Sigmoid colon (tissue), 6 donors: ENCODE measurements at regions not wholly inside any gene's neighbourhood (a gene's known extent, or its start where the extent isn't known, plus 50 kb on each side); places are given as distances from the start of the nearest gene placed in this dataset.

ENCODE experiments used
- DNase-seq: peaks from one replicate; pipeline ENCODE4 v3.0.0-alpha.2; 2019
- H3K27ac ChIP-seq, 4 donors: fragments of 200-600 bp; sonication (generic); one replicate each; pipeline ENCODE4 v1.5.1; 2016 to 2019; ENCODE audit warnings: mild to moderate bottlenecking in 1 of 4
- H3K27me3 ChIP-seq, 3 donors: fragments of 200-600 bp; sonication (generic); one replicate each; pipeline ENCODE4 v1.5.1; 2019; ENCODE audit warnings: mild to moderate bottlenecking in 1 of 3
- H3K36me3 ChIP-seq, 4 donors: fragments of 200-600 bp; sonication (generic); one replicate each; pipeline ENCODE4 v1.5.1; 2016 to 2019
- H3K4me1 ChIP-seq, 4 donors: fragments of 200-600 bp; sonication (generic); one replicate each; pipeline ENCODE4 v1.5.1; 2017 to 2019
- H3K4me3 ChIP-seq, 4 donors: fragments of 200-600 bp; sonication (generic); one replicate each; pipeline ENCODE4 v1.5.1; 2017 to 2019; ENCODE audit warnings: mild to moderate bottlenecking in 2 of 4, moderate library complexity in 1 of 4
- H3K9me3 ChIP-seq, 4 donors: fragments of 200-600 bp in 3 of 4; sonication (generic) in 3 of 4; one replicate each; pipeline versions ENCODE4 v1.5.1 to v1.6.1; 2013 to 2019
- CTCF ChIP-seq, 4 experiments: fragments of 450-650 bp in 3 of 4; fragments of 200-600 bp in 1 of 4; IDR thresholded peaks; one replicate each; pipeline ENCODE4 v1.5.1; 2016 to 2019; ENCODE audit warnings: antibody characterized with exemption in 4 of 4, mild to moderate bottlenecking in 3 of 4, moderate library complexity in 2 of 4
- EP300 ChIP-seq, 4 donors: sonication (generic); formaldehyde crosslinking; IDR thresholded peaks; one replicate each; pipeline ENCODE4 v1.6.1; 2017; ENCODE audit warnings: antibody characterized with exemption in 4 of 4
- POLR2A ChIP-seq, 2 donors: fragments of 450-650 bp; IDR thresholded peaks; one replicate each; pipeline ENCODE4 v1.6.1; 2016; ENCODE audit warnings: antibody characterized with exemption in 2 of 2, mild to moderate bottlenecking in 2 of 2, moderate library complexity in 2 of 2
- POLR2AphosphoS5 ChIP-seq, 4 donors: sonication (generic); formaldehyde crosslinking; IDR thresholded peaks; one replicate each; pipeline ENCODE4 v1.6.1; 2017; ENCODE audit warnings: antibody characterized with exemption in 4 of 4
- WGBS, 2 donors: extraction: QIAGEN DNeasy Blood & Tissue Kit; methylation state at CpG; one replicate each; pipeline ENCODE4 v1.1.7; 2013; 5-methylcytosine and 5-hydroxymethylcytosine counted together
- intact Hi-C: fragments of 100-400 bp; cut with DNase I; formaldehyde crosslinking; loops from one replicate; pipeline ENCODE4 v1.15.1; 2023
- donor health status: healthy with polysubstance abuse.
- donor health status: healthy.

GRCh38 chr2:34280606-34281005 is 681.5 kb upstream of the FAM98A start:
- intact Hi-C loops: no loop called here
- Histone ChIP-seq H3K4me3 (no peak overlapping the region), H3K27ac (no peak overlapping the region), H3K36me3 (no peaks in the 10 kb centered on the region), H3K9me3 (peaks cover 0 to 2% (median 0%) of the 10 kb centered on the region in 4 donors), H3K4me1 (no peaks in the 10 kb centered on the region), H3K27me3 (no peaks in the 10 kb centered on the region)
- TF ChIP-seq POLR2AphosphoS5 (IDR thresholded peaks at IDR 0.05): no peak
- no peak for TF ChIP-seq EP300 (IDR thresholded peaks at IDR 0.05)
- no peak for DNase-seq
- 97% methylated on average over 1 of the region's 1 CpG for WGBS, 2 donors

- no peaks in the 10 kb centered on the region for H3K36me3 ChIP-seq
- no peak for DNase-seq
- H3K4me3 ChIP-seq: no peak overlapping the region
- 90% methylated on average over 9 of the region's 9 CpGs for whole genome bisulfite sequencing, 2 donors
- no peaks in the 10 kb centered on the region for H3K27me3 ChIP-seq
- no peaks in the 10 kb centered on the region for H3K4me1 ChIP-seq
- TF ChIP-seq POLR2A (IDR thresholded peaks at IDR 0.05): no peak
- TF ChIP-seq POLR2AphosphoS5 (IDR thresholded peaks at IDR 0.05): no peak
- no peak for TF ChIP-seq CTCF (IDR thresholded peaks at IDR 0.05)
- no peak for TF ChIP-seq EP300 (IDR thresholded peaks at IDR 0.05)
- H3K9me3 ChIP-seq: peaks cover 0 to 2% (median 0%) of the 10 kb centered on the region in 4 donors
- intact Hi-C loops: no loop called here
- no peak overlapping the region for H3K27ac ChIP-seq
These were observed 668.0 kb upstream of the FAM98A start for GRCh38 chr2:34266908-34267697.

GRCh38 chr2:34261701-34262100 is 662.6 kb upstream of the FAM98A start:
- H3K27ac ChIP-seq: no peak overlapping the region
- TF ChIP-seq EP300 (IDR thresholded peaks at IDR 0.05) (no peak), POLR2A (IDR thresholded peaks at IDR 0.05) (no peak), POLR2AphosphoS5 (IDR thresholded peaks at IDR 0.05) (no peak), CTCF (IDR thresholded peaks at IDR 0.05) (no peak)
- H3K4me1 ChIP-seq: no peaks in the 10 kb centered on the region
- H3K9me3 ChIP-seq: no peaks in the 10 kb centered on the region
- WGBS, 2 donors: 83 to 90% methylated on average over 6 of the region's 6 CpGs
- no peak overlapping the region for H3K4me3 ChIP-seq
- no peaks in the 10 kb centered on the region for H3K36me3 ChIP-seq
- no peak for DNase-seq
- intact Hi-C loops: no loop called here
- no peaks in the 10 kb centered on the region for H3K27me3 ChIP-seq

- no peak overlapping the region for H3K4me3 ChIP-seq
- 18 to 67% methylated on average over 2 of the region's 2 CpGs for WGBS, 2 donors
- intact Hi-C loops: no loop called here
- H3K27ac ChIP-seq: no peak overlapping the region
- H3K36me3 ChIP-seq: no peaks in the 10 kb centered on the region
- no peaks in the 10 kb centered on the region for H3K9me3 ChIP-seq
- DNase-seq: no peak
- H3K27me3 ChIP-seq: no peaks in the 10 kb centered on the region
- no peak for TF ChIP-seq POLR2A (IDR thresholded peaks at IDR 0.05)
- no peak for TF ChIP-seq EP300 (IDR thresholded peaks at IDR 0.05)
- no peak for TF ChIP-seq CTCF (IDR thresholded peaks at IDR 0.05)
- TF ChIP-seq POLR2AphosphoS5 (IDR thresholded peaks at IDR 0.05): no peak
- no peaks in the 10 kb centered on the region for H3K4me1 ChIP-seq
These were observed 655.3 kb upstream of the FAM98A start for GRCh38 chr2:34254272-34254878.

GRCh38 chr2:34252111-34252510 is 653.0 kb upstream of the FAM98A start:
- intact Hi-C loops: no loop called here
- H3K9me3 ChIP-seq: no peaks in the 10 kb centered on the region
- 6 to 53% methylated on average over 3 of the region's 3 CpGs for WGBS, 2 donors

More at GRCh38 chr2:34252111-34252510, 653.0 kb upstream of the FAM98A start:
- no peaks in the 10 kb centered on the region for H3K36me3 ChIP-seq
- no peak overlapping the region for H3K27ac ChIP-seq
- no peaks in the 10 kb centered on the region for H3K27me3 ChIP-seq
- H3K4me1 ChIP-seq: no peaks in the 10 kb centered on the region
- no peak overlapping the region for H3K4me3 ChIP-seq
- DNase-seq: no peak
- no peak for TF ChIP-seq EP300 (IDR thresholded peaks at IDR 0.05)
- no peak for TF ChIP-seq CTCF (IDR thresholded peaks at IDR 0.05)
- TF ChIP-seq POLR2AphosphoS5 (IDR thresholded peaks at IDR 0.05): no peak
- TF ChIP-seq POLR2A (IDR thresholded peaks at IDR 0.05): no peak
